ENCODE measurements at regions not wholly inside any gene's neighbourhood (a gene's known extent, or its start where the extent isn't known, plus 50 kb on each side); places are given as distances from the start of the nearest gene placed in this dataset.
"Not testable (repeated sequence)": the region's sequence is repeated elsewhere in the genome, so short reads cannot be mapped to it uniquely, and the experiment has no call there.

GRCh38 chr16:54879681-54880080 lies 51.0 kb upstream of the IRX5 start:
- H3K9me3 ChIP-seq = peaks cover 0 to 14% (median 9%) of the 10 kb centered on the region in 3 donors
- TF ChIP-seq CTCF (IDR thresholded peaks at IDR 0.05) = no peak
- no peak overlapping the region for H3K27ac ChIP-seq
- H3K4me1 ChIP-seq = no peaks in the 10 kb centered on the region
- intact Hi-C loops (cut with DNase I; ENCODE audit: low total_unique reads) = no loop called here
- no peaks in the 10 kb centered on the region for H3K27me3 ChIP-seq
- no peak for DNase-seq
- H3K4me3 ChIP-seq = no peak overlapping the region
- H3K36me3 ChIP-seq = no peaks in the 10 kb centered on the region

GRCh38 chr16:54878301-54878700 lies 52.4 kb upstream of the IRX5 start:
- no peak overlapping the region for H3K27ac ChIP-seq

GRCh38 chr16:54875443-54875842 lies 55.2 kb upstream of the IRX5 start:
- no peak for DNase-seq
- Histone ChIP-seq H3K27me3 (no peaks in the 10 kb centered on the region), H3K36me3 (no peaks in the 10 kb centered on the region), H3K27ac (no peak overlapping the region), H3K4me1 (no peaks in the 10 kb centered on the region), H3K4me3 (no peak overlapping the region), H3K9me3 (peaks cover 0 to 4% (median 0%) of the 10 kb centered on the region in 3 donors)
- intact Hi-C loops (cut with DNase I; ENCODE audit: low total_unique reads) = no loop called here
- TF ChIP-seq CTCF (IDR thresholded peaks at IDR 0.05) = no peak

More at GRCh38 chr16:54878301-54878700, 52.4 kb upstream of the IRX5 start:
- Histone ChIP-seq H3K36me3 (no peaks in the 10 kb centered on the region), H3K9me3 (peaks cover 0 to 9% (median 0%) of the 10 kb centered on the region in 3 donors), H3K4me3 (no peak overlapping the region), H3K27me3 (no peaks in the 10 kb centered on the region), H3K4me1 (no peaks in the 10 kb centered on the region)
- TF ChIP-seq CTCF (IDR thresholded peaks at IDR 0.05) = no peak
- intact Hi-C loops (cut with DNase I; ENCODE audit: low total_unique reads) = no loop called here
- DNase-seq = no peak

- H3K9me3 ChIP-seq; H3K36me3 ChIP-seq; intact Hi-C loops (cut with DNase I; ENCODE audit: low total_unique reads); H3K4me3 ChIP-seq; H3K4me1 ChIP-seq; H3K27ac ChIP-seq; H3K27me3 ChIP-seq; DNase-seq: not testable (repeated sequence)
These were observed 56.8 kb upstream of the IRX5 start for GRCh38 chr16:54873716-54874373.

GRCh38 chr16:54873071-54873470 lies 57.6 kb upstream of the IRX5 start:
- no peak overlapping the region for H3K4me3 ChIP-seq
- H3K27me3 ChIP-seq = no peaks in the 10 kb centered on the region
- H3K4me1 ChIP-seq = no peaks in the 10 kb centered on the region
- DNase-seq = no peak
- no peaks in the 10 kb centered on the region for H3K36me3 ChIP-seq
- TF ChIP-seq CTCF (IDR thresholded peaks at IDR 0.05) = no peak
- H3K27ac ChIP-seq = no peak overlapping the region
- H3K9me3 ChIP-seq = no peaks in the 10 kb centered on the region
- intact Hi-C loops (cut with DNase I; ENCODE audit: low total_unique reads) = no loop called here

GRCh38 chr16:54870151-54870550 lies 60.5 kb upstream of the IRX5 start:
- Histone ChIP-seq H3K27ac (no peak overlapping the region), H3K4me3 (no peak overlapping the region), H3K36me3 (no peaks in the 10 kb centered on the region), H3K9me3 (no peaks in the 10 kb centered on the region), H3K4me1 (no peaks in the 10 kb centered on the region), H3K27me3 (no peaks in the 10 kb centered on the region)
- no peak for TF ChIP-seq CTCF (IDR thresholded peaks at IDR 0.05)
- DNase-seq = no peak
- intact Hi-C loops (cut with DNase I; ENCODE audit: low total_unique reads) = no loop called here
